CD4-positive, alpha-beta T cell (primary cell): ENCODE measurements at regions not wholly inside any gene's neighbourhood (a gene's known extent, or its start where the extent isn't known, plus 50 kb on each side); places are given as distances from the start of the nearest gene placed in this dataset.

Experiments used
- ATAC-seq: fragments of 200-7000 bp; cut with Tn5 transposase; one replicate; pipeline ENCODE4 v1.10.0; 2022; ENCODE audit warnings: mild to moderate bottlenecking; ENCODE audit not compliant: poor library complexity
- CTCF ChIA-PET: fragments of 350-600 bp; sonication (Branson Sonifier 250); formaldehyde crosslinking; loops from one replicate; lab custom pipeline; 2021; ENCODE audit warnings: antibody characterized with exemption, inconsistent platforms; lab: Charles Lee
- POLR2A ChIA-PET: fragments of 350-600 bp; sonication (Branson Sonifier 250); formaldehyde crosslinking; loops from one replicate; lab custom pipeline; 2021; ENCODE audit warnings: antibody characterized with exemption, inconsistent platforms; lab: Charles Lee
- DNase-seq, 14 experiments: peaks; one replicate each; pipeline ENCODE4 v3.0.0-alpha.2; 2013 to 2020; ENCODE audit warnings: mixed read lengths in 2 of 14
- H3K27ac ChIP-seq, 2 donors: one replicate each; pipeline versions ENCODE4 v1.5.1 to v1.7.0; 2013; ENCODE audit warnings: low read length in 2 of 2, low read depth in 1 of 2, mild to moderate bottlenecking in 1 of 2
- H3K27me3 ChIP-seq, 2 experiments: 1 replicate in 1 of 2; 2 replicates in 1 of 2; pipeline versions ENCODE4 v1.6.1 to v1.7.0; 2013; ENCODE audit warnings: low read length in 2 of 2, control low read depth in 1 of 2, mild to moderate bottlenecking in 1 of 2, moderate library complexity in 1 of 2; ENCODE audit not compliant: insufficient read depth in 2 of 2, control insufficient read depth in 1 of 2
- H3K36me3 ChIP-seq: one replicate; pipeline ENCODE4 v1.6.1; 2013; ENCODE audit warnings: low read length, control low read depth; ENCODE audit not compliant: insufficient read depth
- H3K4me1 ChIP-seq: one replicate; pipeline ENCODE4 v1.6.1; 2013; ENCODE audit warnings: low read length, control low read depth; ENCODE audit not compliant: insufficient read depth
- H3K4me3 ChIP-seq: one replicate; pipeline ENCODE4 v1.5.1; 2013; ENCODE audit warnings: mild to moderate bottlenecking, low read length, moderate library complexity
- H3K9me3 ChIP-seq, 2 experiments: 1 replicate in 1 of 2; 2 replicates in 1 of 2; pipeline versions ENCODE4 v1.6.1 to v1.7.0; 2013; ENCODE audit warnings: low read length in 2 of 2, mild to moderate bottlenecking in 2 of 2, control low read depth in 1 of 2, moderate library complexity in 1 of 2; ENCODE audit not compliant: control insufficient read depth in 1 of 2, insufficient read depth in 1 of 2
- H3K27ac Mint-ChIP-seq: one replicate; pipeline ENCODE4 v1.8.0; 2020; ENCODE audit warnings: mixed read lengths
- H3K27me3 Mint-ChIP-seq: one replicate; pipeline ENCODE4 v1.8.0; 2021; ENCODE audit warnings: mixed read lengths
- H3K36me3 Mint-ChIP-seq: one replicate; pipeline ENCODE4 v1.8.0; 2021; ENCODE audit warnings: low read depth, mixed read lengths
- H3K4me1 Mint-ChIP-seq: one replicate; pipeline ENCODE4 v1.8.0; 2021; ENCODE audit warnings: low read depth, mixed read lengths
- H3K4me3 Mint-ChIP-seq: one replicate; pipeline ENCODE4 v1.8.0; 2020; ENCODE audit warnings: mild to moderate bottlenecking, mixed read lengths
- H3K9me3 Mint-ChIP-seq: one replicate; pipeline ENCODE4 v1.8.0; 2020; ENCODE audit warnings: mixed read lengths
- CTCF ChIP-seq: fragments of 200-600 bp; IDR thresholded peaks from one replicate; pipeline ENCODE4 v1.8.0; 2022; ENCODE audit warnings: antibody characterized with exemption, mild to moderate bottlenecking
- intact Hi-C, 2 experiments: fragments of 100-400 bp; cut with DNase I in 1 of 2; cut with micrococcal nuclease in 1 of 2; formaldehyde crosslinking; loops; one replicate each; pipeline versions ENCODE4 v1.15.1 to v1.9.0; 2023 to 2025; cut with DNase I, micrococcal nuclease

DNA sequence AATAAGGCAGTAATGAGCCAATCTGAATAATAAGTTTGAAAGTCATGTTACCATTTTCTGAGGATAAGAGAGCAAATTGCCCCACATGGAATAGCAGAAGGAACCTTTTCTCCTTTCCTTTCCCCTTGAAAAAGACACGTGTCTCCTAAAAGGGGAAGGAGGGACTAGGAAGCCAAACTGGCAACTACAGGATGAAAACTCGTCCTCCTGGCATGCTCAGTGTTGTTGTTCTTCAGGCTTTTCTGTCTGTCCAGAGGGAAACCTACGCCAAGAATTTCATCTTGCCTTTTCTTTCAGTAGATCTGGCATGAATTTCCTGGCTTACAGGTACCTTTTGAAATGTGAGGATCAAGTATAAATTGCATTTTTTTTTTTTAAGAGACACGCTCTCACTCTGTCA is 355.9 kb upstream of the TLE4 start:
- ATAC-seq = no peak
- H3K36me3 Mint-ChIP-seq = no peaks in the 10 kb centered on the region

DNA sequence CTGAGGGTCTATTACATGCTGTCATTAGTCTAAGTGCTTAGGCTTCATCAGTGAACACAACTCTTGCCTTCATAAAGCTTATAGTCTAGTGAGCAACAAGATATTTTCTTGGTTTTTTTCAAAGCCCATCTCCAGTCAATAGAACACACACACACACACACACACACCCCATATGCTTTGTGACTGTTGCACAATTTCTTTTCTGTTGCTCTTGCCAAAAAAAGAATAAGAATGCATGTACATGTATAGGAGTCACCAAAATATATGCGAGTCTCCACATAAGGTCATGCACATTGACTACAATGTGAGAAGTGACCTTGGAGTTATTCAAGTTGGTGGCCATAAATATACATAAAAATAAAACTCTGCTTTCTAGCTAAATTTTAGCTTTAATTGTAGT is 351.5 kb upstream of the TLE4 start:
- no peak overlapping the region for H3K27ac ChIP-seq
- peaks cover 5% of the 10 kb centered on the region for H3K9me3 Mint-ChIP-seq
- DNase-seq = no peak
- H3K4me1 ChIP-seq = no peaks in the 10 kb centered on the region
- H3K27ac Mint-ChIP-seq = no peak overlapping the region
- H3K9me3 ChIP-seq = no peaks in the 10 kb centered on the region
- H3K36me3 Mint-ChIP-seq = no peaks in the 10 kb centered on the region
- no peaks in the 10 kb centered on the region for H3K4me1 Mint-ChIP-seq
- no peak overlapping the region for H3K4me3 ChIP-seq
- CTCF ChIA-PET = no interaction called here
- no peak for TF ChIP-seq CTCF
- H3K27me3 ChIP-seq = no peaks in the 10 kb centered on the region
- POLR2A ChIA-PET = no interaction called here
- no peak overlapping the region for H3K4me3 Mint-ChIP-seq
- intact Hi-C loops = no loop called here
- no peaks in the 10 kb centered on the region for H3K36me3 ChIP-seq
- no peak for ATAC-seq
- no peaks in the 10 kb centered on the region for H3K27me3 Mint-ChIP-seq

More for the DNA sequence above, 355.9 kb upstream of the TLE4 start:
- no peaks in the 10 kb centered on the region for H3K9me3 ChIP-seq
- no peak overlapping the region for H3K27ac Mint-ChIP-seq
- ChIA-PET CTCF (no interaction called here), POLR2A (no interaction called here)
- no peaks in the 10 kb centered on the region for H3K36me3 ChIP-seq
- no peaks in the 10 kb centered on the region for H3K4me1 ChIP-seq
- no peak overlapping the region for H3K27ac ChIP-seq
- no peaks in the 10 kb centered on the region for H3K27me3 ChIP-seq
- peaks cover 4% of the 10 kb centered on the region for H3K27me3 Mint-ChIP-seq
- H3K4me3 ChIP-seq = no peak overlapping the region
- H3K9me3 Mint-ChIP-seq = peaks cover 5% of the 10 kb centered on the region
- intact Hi-C loops = no loop called here
- H3K4me1 Mint-ChIP-seq = no peaks in the 10 kb centered on the region
- DNase-seq = no peak
- H3K4me3 Mint-ChIP-seq = no peak overlapping the region
- TF ChIP-seq CTCF = no peak

DNA sequence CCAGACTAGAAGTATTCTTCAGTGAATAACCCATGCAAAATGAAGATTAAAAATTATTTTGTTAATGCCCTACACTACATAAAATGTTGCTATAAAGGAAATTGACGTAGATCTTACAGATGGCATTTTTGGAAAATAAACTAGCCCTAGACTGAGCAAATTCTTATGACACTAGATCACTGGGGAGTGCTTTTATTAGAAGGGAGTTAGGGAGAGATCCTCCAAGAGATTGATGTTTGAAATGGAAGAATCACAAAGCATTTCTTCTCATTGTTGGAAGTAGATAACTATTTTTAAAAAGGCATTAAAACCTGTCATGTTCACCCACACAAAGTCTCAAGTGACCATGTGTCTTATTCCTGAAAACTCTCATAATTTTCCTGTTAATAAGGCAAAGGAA is 351.1 kb upstream of the TLE4 start:
- no peaks in the 10 kb centered on the region for H3K4me1 ChIP-seq
- no peak for TF ChIP-seq CTCF
- Mint-ChIP-seq H3K4me3 (no peak overlapping the region), H3K27ac (no peak overlapping the region), H3K27me3 (no peaks in the 10 kb centered on the region), H3K36me3 (no peaks in the 10 kb centered on the region), H3K9me3 (peaks cover 5% of the 10 kb centered on the region), H3K4me1 (no peaks in the 10 kb centered on the region)
- CTCF ChIA-PET = no interaction called here
- H3K27ac ChIP-seq = no peak overlapping the region
- H3K27me3 ChIP-seq = no peaks in the 10 kb centered on the region
- no peaks in the 10 kb centered on the region for H3K9me3 ChIP-seq
- intact Hi-C loops = no loop called here
- no peak overlapping the region for H3K4me3 ChIP-seq
- ATAC-seq (no peak), DNase-seq (no peak)
- H3K36me3 ChIP-seq = no peaks in the 10 kb centered on the region
- POLR2A ChIA-PET = no interaction called here
